Ishikawa (cell line): ENCODE measurements at regions not wholly inside any gene's neighbourhood (a gene's known extent, or its start where the extent isn't known, plus 50 kb on each side); places are given as distances from the start of the nearest gene placed in this dataset.

Experiments used
- CEBPB ChIP-seq: IDR thresholded peaks from 2 replicates; pipeline ENCODE4 v1.6.1; 2012
- EP300 ChIP-seq: IDR thresholded peaks from 2 replicates; pipeline ENCODE4 v1.6.1; 2012; ENCODE audit warnings: borderline replicate concordance
- RAD21 ChIP-seq: IDR thresholded peaks from 2 replicates; pipeline ENCODE4 v1.6.1; 2012; ENCODE audit warnings: low read depth
- REST ChIP-seq: IDR thresholded peaks from 2 replicates; pipeline ENCODE4 v1.6.1; 2012; ENCODE audit warnings: low read depth, mild to moderate bottlenecking
- TCF12 ChIP-seq: IDR thresholded peaks from 2 replicates; pipeline ENCODE4 v1.6.1; 2012; ENCODE audit warnings: low read depth
- TEAD4 ChIP-seq: IDR thresholded peaks from 2 replicates; pipeline ENCODE4 v1.6.1; 2012
- USF1 ChIP-seq: IDR thresholded peaks from 2 replicates; pipeline ENCODE4 v1.6.1; 2012

DNA sequence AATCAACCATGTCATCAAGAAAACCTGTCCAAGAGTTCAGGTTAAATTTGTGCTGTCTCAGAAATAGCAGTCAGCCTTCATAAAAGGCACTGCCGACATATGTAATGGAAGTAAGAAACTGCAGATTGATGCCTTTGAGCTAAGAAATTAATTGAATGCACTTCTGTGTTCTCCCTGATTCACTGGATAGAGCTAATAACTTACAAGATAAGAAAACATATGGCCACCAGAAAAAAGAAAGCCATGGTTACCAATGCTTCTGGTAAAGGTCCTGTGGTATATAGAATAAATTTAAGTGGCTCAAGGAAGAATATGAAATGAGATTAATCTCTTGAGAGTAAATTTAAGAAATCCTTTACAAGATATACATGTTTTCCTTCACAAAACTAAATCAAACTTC lies 242.5 kb upstream of the UFL1 start:
- no peak for TF ChIP-seq REST
- no peak for TF ChIP-seq EP300
- no peak for TF ChIP-seq TEAD4
- TF ChIP-seq RAD21 = no peak
- TF ChIP-seq TCF12 = no peak
- no peak for TF ChIP-seq CEBPB
- no peak for TF ChIP-seq USF1
